IPS DF 6.9 (cell line): ENCODE measurements at regions not wholly inside any gene's neighbourhood (a gene's known extent, or its start where the extent isn't known, plus 50 kb on each side); places are given as distances from the start of the nearest gene placed in this dataset.

Experiments used
- DNase-seq: peaks from one replicate; pipeline ENCODE4 v3.0.0-alpha.2; 2013; ENCODE audit warnings: low read depth, low spot score
- H3K27ac ChIP-seq: one replicate; pipeline ENCODE4 v1.5.1; 2013; ENCODE audit warnings: low read length, control low read depth
- H3K27me3 ChIP-seq: 2 replicates; pipeline ENCODE4 v1.6.1; 2013; ENCODE audit warnings: mild to moderate bottlenecking, low read length; ENCODE audit not compliant: control insufficient read depth, insufficient read depth
- H3K36me3 ChIP-seq: 2 replicates; pipeline ENCODE4 v1.6.1; 2013; ENCODE audit warnings: low read length; ENCODE audit not compliant: control insufficient read depth, insufficient read depth
- H3K4me1 ChIP-seq: 2 replicates; pipeline ENCODE4 v1.6.1; 2013; ENCODE audit warnings: low read length; ENCODE audit not compliant: control insufficient read depth, insufficient read depth
- H3K4me3 ChIP-seq: 2 replicates; pipeline ENCODE4 v1.5.1; 2013; ENCODE audit warnings: mild to moderate bottlenecking, low read length
- H3K9me3 ChIP-seq: 2 replicates; pipeline ENCODE4 v1.6.1; 2013; ENCODE audit warnings: low read length, inconsistent platforms; ENCODE audit not compliant: control insufficient read depth, insufficient read depth
- WGBS: extraction: QIAGEN DNeasy Blood & Tissue Kit; methylation state at CpG from one replicate; pipeline ENCODE4 v1.1.7; 2013; ENCODE audit warnings: mixed read lengths, missing lambda C conversion rate; ENCODE audit not compliant: insufficient read length, insufficient coverage; 5-methylcytosine and 5-hydroxymethylcytosine counted together

- no peaks in the 10 kb centered on the region for H3K36me3 ChIP-seq
- no peak for DNase-seq
- no peaks in the 10 kb centered on the region for H3K27me3 ChIP-seq
- H3K9me3 ChIP-seq, result peaks cover 46% of the 10 kb centered on the region
- H3K4me3 ChIP-seq, result no peak overlapping the region
- WGBS, result no CpG with 5 or more reads among the region's 6 CpGs
- no peaks in the 10 kb centered on the region; the same call in 1 of the 2 replicates for H3K4me1 ChIP-seq
- H3K27ac ChIP-seq, result no peak overlapping the region
These were observed 292.7 kb downstream of the GLRX3 start for GRCh38 chr10:130428936-130429335.

DNA sequence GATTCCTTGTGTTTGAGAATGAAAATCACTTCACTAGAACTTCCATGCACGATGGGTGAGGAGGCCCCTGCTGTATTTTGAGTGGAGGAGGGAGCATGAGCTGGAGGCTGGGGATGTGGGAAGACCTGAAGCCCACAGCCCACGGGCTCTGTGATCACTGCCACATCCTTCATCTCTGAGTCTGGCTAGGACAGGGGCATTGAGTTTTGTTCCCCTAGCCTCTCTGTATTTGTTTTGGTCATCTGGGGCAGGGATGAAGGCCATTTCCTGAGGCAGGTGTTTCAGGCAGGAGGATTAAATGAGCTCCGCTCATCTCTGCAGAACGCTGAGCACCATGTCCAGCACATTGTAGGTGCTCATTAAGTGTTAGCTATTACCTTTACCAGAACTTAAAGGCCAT lies 293.6 kb downstream of the GLRX3 start:
- H3K27me3 ChIP-seq, result no peaks in the 10 kb centered on the region
- DNase-seq, result no peak
- H3K4me1 ChIP-seq, result no peaks in the 10 kb centered on the region; the same call in 1 of the 2 replicates
- no peaks in the 10 kb centered on the region for H3K36me3 ChIP-seq
- no peak overlapping the region for H3K27ac ChIP-seq
- H3K9me3 ChIP-seq, result peaks cover 40% of the 10 kb centered on the region
- no peak overlapping the region for H3K4me3 ChIP-seq
- WGBS, result no CpG with 5 or more reads among the region's 4 CpGs

- DNase-seq, result no peak
- H3K4me3 ChIP-seq, result no peak overlapping the region
- no peaks in the 10 kb centered on the region for H3K27me3 ChIP-seq
- no CpG with 5 or more reads among the region's 4 CpGs for WGBS
- H3K4me1 ChIP-seq, result no peaks in the 10 kb centered on the region; the same call in 1 of the 2 replicates
- no peak overlapping the region for H3K27ac ChIP-seq
- no peaks in the 10 kb centered on the region for H3K36me3 ChIP-seq
- peaks cover 38% of the 10 kb centered on the region for H3K9me3 ChIP-seq
These were observed 294.1 kb downstream of the GLRX3 start for GRCh38 chr10:130430291-130430690.

DNA sequence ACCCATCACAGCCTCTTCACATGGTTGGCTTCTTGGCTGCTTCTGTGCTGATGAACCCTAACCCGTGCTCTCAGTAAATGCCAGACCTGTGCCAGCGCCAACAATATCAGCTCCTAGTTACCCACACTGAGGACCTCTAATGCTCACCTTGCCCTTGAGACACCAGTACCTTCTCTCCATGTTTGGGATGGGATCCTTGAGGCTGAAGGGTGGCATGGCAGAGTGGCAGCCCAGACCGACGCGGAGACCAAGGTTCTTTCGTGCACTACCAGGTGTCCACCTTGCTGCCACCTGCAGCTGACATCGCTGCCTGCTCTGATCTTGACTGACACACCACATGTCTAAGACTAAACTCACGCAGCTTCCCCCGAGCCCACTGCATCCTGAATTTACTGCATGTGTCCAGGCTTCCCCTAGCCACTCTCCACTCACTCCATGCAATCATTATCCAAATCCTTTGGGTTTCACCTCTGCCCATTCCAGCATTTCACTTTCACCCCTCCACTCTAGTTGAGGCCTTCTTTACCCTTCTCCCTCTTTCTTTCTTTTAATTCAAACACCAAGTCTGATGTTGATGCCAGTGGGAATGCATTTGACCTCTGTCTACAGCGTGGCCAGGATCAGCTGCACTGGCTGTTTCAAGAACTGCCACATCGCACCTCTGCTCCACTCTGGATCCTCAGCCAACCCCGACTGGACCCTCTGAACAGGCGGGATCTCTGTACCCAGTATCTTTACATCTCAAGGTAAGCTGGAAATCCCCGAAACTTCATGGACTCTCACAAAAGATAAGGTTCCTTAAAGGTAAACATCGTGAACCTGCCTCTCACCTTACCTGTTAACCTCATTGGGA lies 294.9 kb downstream of the GLRX3 start:
- Histone ChIP-seq H3K4me1 (no peaks in the 10 kb centered on the region; the same call in 1 of the 2 replicates), H3K27me3 (no peaks in the 10 kb centered on the region), H3K9me3 (peaks cover 41% of the 10 kb centered on the region), H3K36me3 (no peaks in the 10 kb centered on the region), H3K27ac (no peak overlapping the region), H3K4me3 (no peak overlapping the region)
- no CpG with 5 or more reads among the region's 15 CpGs for WGBS
- no peak for DNase-seq

- DNase-seq, result no peak
- Histone ChIP-seq H3K36me3 (no peaks in the 10 kb centered on the region), H3K9me3 (peaks cover 36% of the 10 kb centered on the region), H3K27ac (no peak overlapping the region), H3K4me3 (no peak overlapping the region), H3K4me1 (no peaks in the 10 kb centered on the region; the same call in 1 of the 2 replicates), H3K27me3 (no peaks in the 10 kb centered on the region)
- WGBS, result no CpG with 5 or more reads among the region's 7 CpGs
These were observed 296.1 kb downstream of the GLRX3 start for GRCh38 chr10:130432271-130432670.

- H3K9me3 ChIP-seq, result peaks cover 33% of the 10 kb centered on the region
- no peak for DNase-seq
- no peak overlapping the region for H3K4me3 ChIP-seq
- no peaks in the 10 kb centered on the region for H3K36me3 ChIP-seq
- no CpG with 5 or more reads among the region's 9 CpGs for WGBS
- no peaks in the 10 kb centered on the region for H3K27me3 ChIP-seq
- no peak overlapping the region for H3K27ac ChIP-seq
- no peaks in the 10 kb centered on the region; the same call in 1 of the 2 replicates for H3K4me1 ChIP-seq
These were observed 296.7 kb downstream of the GLRX3 start for GRCh38 chr10:130432850-130433249.

DNA sequence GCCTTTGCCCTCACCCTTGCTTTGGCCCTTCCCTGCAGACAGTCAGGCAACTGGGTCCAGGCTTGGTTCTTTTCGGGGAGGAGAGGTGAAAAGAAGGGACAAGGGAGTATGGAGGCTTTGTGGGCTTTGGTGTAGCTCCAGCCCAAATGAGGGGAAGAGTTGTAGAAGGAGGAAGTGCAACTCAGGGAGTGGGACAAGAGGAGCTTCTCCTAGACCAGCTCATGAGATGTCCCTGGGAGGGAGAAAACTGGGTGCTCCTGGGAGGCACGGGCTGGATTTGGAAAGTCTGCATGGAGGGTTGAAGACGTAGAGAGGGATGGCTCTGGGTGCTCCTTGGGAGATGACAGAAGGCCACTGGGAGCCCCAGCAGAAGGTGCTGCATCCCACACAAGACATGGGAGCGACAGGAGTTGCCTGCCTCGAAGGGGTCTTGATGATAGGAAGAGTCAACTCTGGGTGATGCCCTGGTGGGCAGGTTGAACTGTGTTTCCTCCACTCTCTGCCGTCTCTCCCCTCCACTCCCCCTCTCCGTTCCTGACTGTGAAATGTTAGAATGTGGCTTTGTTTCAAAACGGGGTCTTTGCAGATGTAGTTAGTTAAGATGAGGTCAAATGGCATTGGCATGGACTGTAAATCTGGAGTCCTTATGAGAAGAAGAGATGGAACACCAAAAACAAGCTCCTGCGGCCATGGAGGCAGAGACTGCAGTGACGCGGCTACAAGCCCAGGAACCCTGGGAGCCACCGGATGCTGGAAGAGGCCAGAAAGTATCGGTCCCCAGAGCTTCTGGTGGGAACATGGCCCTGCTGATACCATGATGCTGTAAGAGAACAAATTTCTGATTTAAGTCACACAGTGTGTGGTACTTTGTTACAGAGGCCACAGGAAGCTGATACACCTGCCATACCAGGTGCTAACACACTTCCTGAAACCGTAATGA lies 298.5 kb downstream of the GLRX3 start:
- H3K27ac ChIP-seq, result no peak overlapping the region
- DNase-seq, result no peak
- no CpG with 5 or more reads among the region's 14 CpGs for WGBS
- H3K36me3 ChIP-seq, result no peaks in the 10 kb centered on the region
- peaks cover 29% of the 10 kb centered on the region for H3K9me3 ChIP-seq
- H3K4me1 ChIP-seq, result no peaks in the 10 kb centered on the region; the same call in 1 of the 2 replicates
- no peak overlapping the region for H3K4me3 ChIP-seq
- no peaks in the 10 kb centered on the region for H3K27me3 ChIP-seq

GRCh38 chr10:130435961-130436360 lies 299.8 kb downstream of the GLRX3 start:
- peaks cover 31% of the 10 kb centered on the region for H3K9me3 ChIP-seq
- no peaks in the 10 kb centered on the region for H3K36me3 ChIP-seq
- no peak for DNase-seq
- H3K27ac ChIP-seq, result no peak overlapping the region
- no peaks in the 10 kb centered on the region for H3K27me3 ChIP-seq
- H3K4me1 ChIP-seq, result no peaks in the 10 kb centered on the region; the same call in 1 of the 2 replicates
- no CpG with 5 or more reads among the region's 3 CpGs for whole genome bisulfite sequencing
- H3K4me3 ChIP-seq, result no peak overlapping the region

DNA sequence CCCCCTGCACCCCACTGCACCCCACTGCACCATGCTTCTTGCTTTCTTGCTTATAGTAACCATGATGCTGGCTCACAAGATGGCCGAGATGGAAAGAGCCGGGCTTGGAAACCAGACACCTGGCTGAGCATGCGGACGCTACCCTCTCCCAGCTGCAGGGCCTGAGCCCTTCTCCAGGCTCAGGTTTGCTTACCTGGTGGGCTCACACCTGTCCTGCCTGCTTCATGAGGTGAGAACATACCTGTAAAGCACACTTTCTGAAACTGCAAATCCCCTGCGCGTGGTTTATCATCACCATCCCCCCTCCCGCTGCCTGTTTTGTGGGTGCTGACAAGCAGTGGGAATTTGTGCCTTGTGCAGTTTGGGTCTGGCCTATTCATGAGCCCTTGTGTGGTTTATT lies 302.7 kb downstream of the GLRX3 start:
- Histone ChIP-seq H3K36me3 (no peaks in the 10 kb centered on the region), H3K27ac (no peak overlapping the region), H3K27me3 (no peaks in the 10 kb centered on the region), H3K9me3 (peaks cover 24% of the 10 kb centered on the region), H3K4me1 (no peaks in the 10 kb centered on the region), H3K4me3 (no peak overlapping the region)
- no peak for DNase-seq
- WGBS, result no CpG with 5 or more reads among the region's 7 CpGs

- no peak overlapping the region for H3K27ac ChIP-seq
- no peak for DNase-seq
- H3K36me3 ChIP-seq, result no peaks in the 10 kb centered on the region
- no peaks in the 10 kb centered on the region for H3K4me1 ChIP-seq
- no CpG with 5 or more reads among the region's 6 CpGs for WGBS
- H3K4me3 ChIP-seq, result no peak overlapping the region
- peaks cover 24% of the 10 kb centered on the region for H3K9me3 ChIP-seq
- no peaks in the 10 kb centered on the region for H3K27me3 ChIP-seq
These were observed 303.6 kb downstream of the GLRX3 start for GRCh38 chr10:130439766-130440165.
